Hepatocyte (in vitro differentiated cells): ENCODE measurements at regions not wholly inside any gene's neighbourhood (a gene's known extent, or its start where the extent isn't known, plus 50 kb on each side); places are given as distances from the start of the nearest gene placed in this dataset.

ENCODE experiments used
- CTCF ChIP-seq: fragments of 200-600 bp; sonication (generic); IDR thresholded peaks from 2 replicates; pipeline ENCODE4 v1.5.1; 2016; ENCODE audit warnings: antibody characterized with exemption, mild to moderate bottlenecking; ENCODE audit not compliant: poor library complexity
- EZH2 ChIP-seq: fragments of 200-600 bp; sonication (generic); IDR thresholded peaks from 2 replicates; pipeline ENCODE4 v1.6.1; 2016; ENCODE audit warnings: antibody characterized with exemption, mild to moderate bottlenecking, borderline replicate concordance
- EZH2phosphoT487 ChIP-seq: fragments of 200-600 bp; sonication (generic); IDR thresholded peaks from one replicate; pipeline ENCODE4 v1.6.1; 2018; ENCODE audit warnings: antibody characterized with exemption, mild to moderate bottlenecking, low read depth, moderate library complexity; ENCODE audit not compliant: unreplicated experiment, severe bottlenecking

GRCh38 chr4:27592738-27593137, 732.1 kb downstream of the STIM2 start:
- TF ChIP-seq EZH2 (no peak), CTCF (no peak), EZH2phosphoT487 (no peak)
